B cell (primary cell): ENCODE measurements at regions not wholly inside any gene's neighbourhood (a gene's known extent, or its start where the extent isn't known, plus 50 kb on each side); places are given as distances from the start of the nearest gene placed in this dataset.

Experiments
- ATAC-seq: fragments of 200-7000 bp; cut with Tn5 transposase; one replicate; pipeline ENCODE4 v1.10.0; 2021; ENCODE audit warnings: low read depth, mild to moderate bottlenecking, moderate number of reproducible peaks, moderate library complexity
- CTCF ChIA-PET: fragments of 350-600 bp; sonication (Branson Sonifier 250); formaldehyde crosslinking; loops from one replicate; lab custom pipeline; 2021; ENCODE audit warnings: antibody characterized with exemption, inconsistent platforms; lab: Charles Lee
- POLR2A ChIA-PET: fragments of 350-600 bp; sonication (Branson Sonifier 250); formaldehyde crosslinking; loops from one replicate; lab custom pipeline; 2021; ENCODE audit warnings: antibody characterized with exemption; lab: Charles Lee
- DNase-seq: peaks from one replicate; pipeline ENCODE4 v3.0.0; 2013
- H2AFZ ChIP-seq: 2 replicates; pipeline ENCODE4 v1.6.1; 2012; ENCODE audit warnings: mild to moderate bottlenecking, low read depth, low read length; ENCODE audit not compliant: insufficient read depth, poor library complexity, severe bottlenecking
- H3K27ac ChIP-seq, 2 donors: 1 replicate in 1 of 2; 2 replicates in 1 of 2; pipeline ENCODE4 v1.5.1; 2012 to 2013; ENCODE audit warnings: low read length in 2 of 2, mild to moderate bottlenecking in 2 of 2, moderate library complexity in 1 of 2
- H3K27me3 ChIP-seq, 4 experiments: fragments of 200-600 bp in 1 of 4; sonication (generic) in 1 of 4; replicated peaks in 1 of 4; 1 replicate in 2 of 4; 2 replicates in 2 of 4; pipeline versions ENCODE4 v1.6.1 to v1.7.0; 2013 to 2016; ENCODE audit warnings: low read length in 3 of 4, mild to moderate bottlenecking in 2 of 4, mixed read lengths in 1 of 4, moderate library complexity in 1 of 4; ENCODE audit not compliant: insufficient read depth in 4 of 4, control insufficient read depth in 3 of 4; ENCODE audit errors: control extremely low read depth in 1 of 4
- H3K36me3 ChIP-seq, 2 experiments: replicated peaks in 1 of 2; 1 replicate in 1 of 2; 2 replicates in 1 of 2; pipeline versions ENCODE4 v1.6.1 to v1.7.1; 2013; ENCODE audit warnings: low read length in 1 of 2; ENCODE audit not compliant: insufficient read depth in 2 of 2, control insufficient read depth in 1 of 2; ENCODE audit errors: control extremely low read depth in 1 of 2, extremely low read depth in 1 of 2
- H3K4me1 ChIP-seq, 2 donors: fragments of 200-600 bp in 1 of 2; sonication (generic) in 1 of 2; 1 replicate in 1 of 2; 2 replicates in 1 of 2; pipeline versions ENCODE4 v1.5.1 to v1.6.1; 2013 to 2017; ENCODE audit warnings: low read length in 2 of 2; ENCODE audit not compliant: control insufficient read depth in 2 of 2, insufficient read depth in 2 of 2
- H3K4me2 ChIP-seq: replicated peaks from 2 replicates; pipeline ENCODE3; 2012; ENCODE audit warnings: mild to moderate bottlenecking, low read depth, low read length; ENCODE audit not compliant: poor library complexity, severe bottlenecking
- H3K4me3 ChIP-seq, 5 experiments: fragments of 200-600 bp in 1 of 5; sonication (generic) in 1 of 5; 1 replicate in 3 of 5; 2 replicates in 2 of 5; pipeline versions ENCODE4 v1.5.1 to v1.7.0; 2011 to 2016; ENCODE audit warnings: low read length in 4 of 5, mild to moderate bottlenecking in 4 of 5, low read depth in 2 of 5, control low read depth in 1 of 5, moderate library complexity in 1 of 5; ENCODE audit not compliant: insufficient read depth in 1 of 5; ENCODE audit errors: control extremely low read depth in 1 of 5, extremely low read depth in 1 of 5
- H3K79me2 ChIP-seq: fragments of 200-600 bp; sonication (generic); one replicate; pipeline ENCODE4 v1.6.0; 2016; ENCODE audit warnings: low read length; ENCODE audit not compliant: control insufficient read depth, insufficient read depth
- H3K9ac ChIP-seq: fragments of 200-600 bp; sonication (generic); 2 replicates; pipeline ENCODE4 v1.6.1; 2017; ENCODE audit warnings: mild to moderate bottlenecking, low read length, moderate library complexity
- H3K9me3 ChIP-seq, 3 donors: one replicate each; pipeline versions ENCODE4 v1.6.1 to v1.7.1; 2013; ENCODE audit warnings: low read length in 2 of 3; ENCODE audit not compliant: control insufficient read depth in 2 of 3, insufficient read depth in 1 of 3; ENCODE audit errors: control extremely low read depth in 1 of 3
- H4K20me1 ChIP-seq: 2 replicates; pipeline ENCODE4 v1.6.0; 2012; ENCODE audit warnings: mild to moderate bottlenecking, low read length; ENCODE audit not compliant: insufficient read depth, control insufficient read depth, poor library complexity, severe bottlenecking
- H3K27ac Mint-ChIP-seq: one replicate; pipeline ENCODE4 v1.8.0; 2021; ENCODE audit warnings: mixed read lengths
- H3K27me3 Mint-ChIP-seq: one replicate; pipeline ENCODE4 v1.8.0; 2021; ENCODE audit warnings: mixed read lengths
- H3K4me1 Mint-ChIP-seq: one replicate; pipeline ENCODE4 v1.8.0; 2021; ENCODE audit warnings: mixed read lengths
- H3K4me3 Mint-ChIP-seq: one replicate; pipeline ENCODE4 v1.8.0; 2021; ENCODE audit warnings: mixed read lengths
- H3K9me3 Mint-ChIP-seq: one replicate; pipeline ENCODE4 v1.8.0; 2022; ENCODE audit warnings: mixed read lengths; ENCODE audit not compliant: insufficient read depth
- CTCF ChIP-seq: fragments of 200-600 bp; IDR thresholded peaks from one replicate; pipeline ENCODE4 v1.8.0; 2022; ENCODE audit warnings: antibody characterized with exemption, mild to moderate bottlenecking
- EZH2 ChIP-seq: IDR thresholded peaks from 2 replicates; pipeline ENCODE4 v1.6.1; 2012; ENCODE audit warnings: borderline replicate concordance, low read depth, mild to moderate bottlenecking, moderate library complexity, low read length; ENCODE audit not compliant: insufficient read depth, poor library complexity, severe bottlenecking
- WGBS: methylation state at CpG from one replicate; pipeline ENCODE4 v1.1.5; 2013; ENCODE audit warnings: missing lambda C conversion rate; ENCODE audit not compliant: insufficient coverage; 5-methylcytosine and 5-hydroxymethylcytosine counted together
- intact Hi-C: fragments of 100-400 bp; cut with micrococcal nuclease; formaldehyde crosslinking; loops from one replicate; pipeline ENCODE4 v1.10.0; 2022

- intact Hi-C loops = no loop called here
- no peak overlapping the region for H3K9ac ChIP-seq
- ATAC-seq (no peak), DNase-seq (no peak)
- H3K4me3 Mint-ChIP-seq = no peak overlapping the region
- ChIA-PET CTCF (no interaction called here), POLR2A (no interaction called here)
- no peak overlapping the region for H3K27ac ChIP-seq
- whole genome bisulfite sequencing = 91% methylated on average over 5 of the region's 5 CpGs
- H3K4me1 ChIP-seq = no peaks in the 10 kb centered on the region
- H3K9me3 ChIP-seq = peaks cover 0 to 3% (median 0%) of the 10 kb centered on the region in 3 donors
- no peak overlapping the region for H3K4me2 ChIP-seq
- no peaks in the 10 kb centered on the region for H3K27me3 ChIP-seq
- H3K4me3 ChIP-seq = no peak overlapping the region
- H4K20me1 ChIP-seq = no peaks in the 10 kb centered on the region
- no peaks in the 10 kb centered on the region for H3K79me2 ChIP-seq
- no peaks in the 10 kb centered on the region for H3K4me1 Mint-ChIP-seq
- H3K36me3 ChIP-seq = no peaks in the 10 kb centered on the region
- no peak overlapping the region for H3K27ac Mint-ChIP-seq
- no peaks in the 10 kb centered on the region for H3K9me3 Mint-ChIP-seq
- no peak overlapping the region for H2AFZ ChIP-seq
- TF ChIP-seq CTCF (no peak), EZH2 (no peak)
- peaks cover 23% of the 10 kb centered on the region for H3K27me3 Mint-ChIP-seq
Observed at GRCh38 chr11:57920971-57921370, 102.7 kb upstream of the OR9Q1 start.

GRCh38 chr11:57932105-57932504, 91.6 kb upstream of the OR9Q1 start:
- ChIA-PET POLR2A (no interaction called here), CTCF (interaction anchor here (1.4 kb wide), 1 partner anchor 9 kb away, joined by 3 read pairs; no protein-coding TSS in a partner anchor)
- Mint-ChIP-seq H3K27ac (no peak overlapping the region), H3K4me3 (no peak overlapping the region), H3K27me3 (peaks cover 12% of the 10 kb centered on the region), H3K4me1 (no peaks in the 10 kb centered on the region), H3K9me3 (peaks cover 3% of the 10 kb centered on the region)
- Histone ChIP-seq H3K9me3 (no peaks in the 10 kb centered on the region), H3K79me2 (no peaks in the 10 kb centered on the region), H4K20me1 (no peaks in the 10 kb centered on the region), H3K4me1 (no peaks in the 10 kb centered on the region), H3K36me3 (no peaks in the 10 kb centered on the region), H3K4me2 (no peak overlapping the region), H3K4me3 (no peak overlapping the region), H3K9ac (no peak overlapping the region), H3K27me3 (peaks cover 0 to 2% (median 0%) of the 10 kb centered on the region in 4 experiments), H2AFZ (no peak overlapping the region), H3K27ac (no peak overlapping the region)
- ATAC-seq = no peak
- WGBS = 100% methylated on average over 1 of the region's 2 CpGs
- TF ChIP-seq EZH2 (no peak), CTCF (no peak)
- intact Hi-C loops = no loop called here
- no peak for DNase-seq
